IMR-90 (cell line): ENCODE measurements at regions not wholly inside any gene's neighbourhood (a gene's known extent, or its start where the extent isn't known, plus 50 kb on each side); places are given as distances from the start of the nearest gene placed in this dataset.
"Not testable (repeated sequence)": the region's sequence is repeated elsewhere in the genome, so short reads cannot be mapped to it uniquely, and the experiment has no call there.

Experiments used
- ATAC-seq: fragments of 200-7000 bp; cut with Tn5 transposase; 2 replicates; pipeline ENCODE4 v1.9.1; 2020; ENCODE audit warnings: low read depth, mild to moderate bottlenecking, moderate library complexity
- BruUV-seq: library from RNA; stranded (reverse); fragments of 400-500 nt; replicated peaks from 2 replicates; lab custom pipeline; 2021; lab: Mats Ljungman, UMichigan
- CTCF ChIA-PET: fragments of 300-600 bp; formaldehyde crosslinking; extraction: SDS; loops from one replicate; lab custom pipeline; 2021; ENCODE audit warnings: antibody characterized with exemption; lab: Yijun Ruan, JAX
- POLR2A ChIA-PET: fragments of 300-600 bp; sonication (Branson Sonifier 250); formaldehyde crosslinking; loops from one replicate; lab custom pipeline; 2022; ENCODE audit warnings: antibody characterized with exemption; ENCODE audit not compliant: unreplicated experiment; lab: Charles Lee
- DNase-seq: peaks from one replicate; pipeline ENCODE4 v3.0.0; 2013
- H2AFZ ChIP-seq: replicated peaks from 2 replicates; pipeline ENCODE3; 2013; ENCODE audit warnings: low read length, mild to moderate bottlenecking; ENCODE audit not compliant: poor library complexity
- H2AK5ac ChIP-seq: 2 replicates; pipeline ENCODE4 v1.6.1; 2013; ENCODE audit warnings: low read depth, low read length, inconsistent platforms
- H2AK9ac ChIP-seq: replicated peaks from 2 replicates; pipeline ENCODE3; 2013; ENCODE audit warnings: mild to moderate bottlenecking, low read depth, low read length, moderate library complexity; ENCODE audit not compliant: poor library complexity
- H2BK120ac ChIP-seq: 2 replicates; pipeline ENCODE4 v1.6.1; 2013; ENCODE audit warnings: low read depth, low read length, inconsistent platforms
- H2BK15ac ChIP-seq: 3 replicates; pipeline ENCODE4 v1.6.1; 2013; ENCODE audit warnings: low read depth, low read length, inconsistent platforms
- H2BK20ac ChIP-seq: 2 replicates; pipeline ENCODE4 v1.6.1; 2013; ENCODE audit warnings: low read depth, mild to moderate bottlenecking, inconsistent platforms, low read length, moderate library complexity
- H2BK5ac ChIP-seq: 2 replicates; pipeline ENCODE4 v1.6.1; 2013; ENCODE audit warnings: mild to moderate bottlenecking, low read depth, low read length, inconsistent platforms; ENCODE audit not compliant: poor library complexity, severe bottlenecking
- H3K14ac ChIP-seq: replicated peaks from 2 replicates; pipeline ENCODE4 v1.6.1; 2013; ENCODE audit warnings: low read depth, low read length, inconsistent platforms
- H3K18ac ChIP-seq: 2 replicates; pipeline ENCODE4 v1.6.1; 2013; ENCODE audit warnings: low read depth, low read length, control low read depth
- H3K23ac ChIP-seq: 2 replicates; pipeline ENCODE4 v1.6.1; 2013; ENCODE audit warnings: low read depth, low read length, inconsistent platforms
- H3K27ac ChIP-seq: 2 replicates; pipeline ENCODE4 v1.5.1; 2013; ENCODE audit warnings: mild to moderate bottlenecking, control low read depth, low read length; ENCODE audit not compliant: insufficient read depth
- H3K27me3 ChIP-seq: 2 replicates; pipeline ENCODE4 v1.6.1; 2013; ENCODE audit warnings: low read length; ENCODE audit not compliant: control insufficient read depth, insufficient read depth
- H3K36me3 ChIP-seq: 2 replicates; pipeline ENCODE4 v1.6.1; 2013; ENCODE audit warnings: low read length, mixed read lengths; ENCODE audit not compliant: control insufficient read depth, insufficient read depth
- H3K4ac ChIP-seq: 2 replicates; pipeline ENCODE4 v1.6.1; 2013; ENCODE audit warnings: low read depth, low read length, inconsistent platforms
- H3K4me1 ChIP-seq: 2 replicates; pipeline ENCODE4 v1.6.1; 2013; ENCODE audit warnings: low read length, mixed read lengths; ENCODE audit not compliant: control insufficient read depth, insufficient read depth
- H3K4me2 ChIP-seq: 2 replicates; pipeline ENCODE4 v1.6.1; 2013; ENCODE audit warnings: low read depth, mild to moderate bottlenecking, control low read depth, low read length, moderate library complexity
- H3K4me3 ChIP-seq: 2 replicates; pipeline ENCODE4 v1.5.1; 2013; ENCODE audit warnings: low read depth, mild to moderate bottlenecking, control low read depth, low read length, moderate library complexity; ENCODE audit not compliant: insufficient read depth
- H3K56ac ChIP-seq: 2 replicates; pipeline ENCODE4 v1.6.1; 2013; ENCODE audit warnings: low read length, inconsistent platforms; ENCODE audit not compliant: insufficient read depth; ENCODE audit errors: extremely low read depth
- H3K79me1 ChIP-seq, 2 experiments: 2 replicates each; pipeline ENCODE4 v1.6.1; 2013; ENCODE audit warnings: low read length in 2 of 2, inconsistent platforms in 1 of 2, low read depth in 1 of 2
- H3K9ac ChIP-seq: 2 replicates; pipeline ENCODE4 v1.6.1; 2013; ENCODE audit warnings: low read depth, low read length, control low read depth
- H3K9me1 ChIP-seq: 2 replicates; pipeline ENCODE4 v1.6.1; 2013; ENCODE audit warnings: low read length, inconsistent platforms; ENCODE audit not compliant: insufficient read depth
- H3K9me3 ChIP-seq: 2 replicates; pipeline ENCODE4 v1.6.1; 2013; ENCODE audit warnings: low read length; ENCODE audit not compliant: control insufficient read depth, insufficient read depth
- H4K20me1 ChIP-seq: 2 replicates; pipeline ENCODE4 v1.6.1; 2013; ENCODE audit warnings: low read length, inconsistent platforms; ENCODE audit not compliant: insufficient read depth
- H4K5ac ChIP-seq: 2 replicates; pipeline ENCODE4 v1.6.1; 2013; ENCODE audit warnings: mild to moderate bottlenecking, low read depth, low read length, control low read depth
- H4K8ac ChIP-seq, 2 experiments: 2 replicates each; pipeline ENCODE4 v1.6.1; 2013; ENCODE audit warnings: low read depth in 2 of 2, low read length in 2 of 2, control low read depth in 1 of 2, inconsistent platforms in 1 of 2
- H4K91ac ChIP-seq: 2 replicates; pipeline ENCODE4 v1.6.1; 2013; ENCODE audit warnings: low read depth, low read length, inconsistent platforms; ENCODE audit not compliant: insufficient read depth
- CEBPB ChIP-seq: IDR thresholded peaks from 2 replicates; pipeline ENCODE4 v1.6.1; 2012; ENCODE audit warnings: low read depth, low read length, improper control_type of control experiment
- WGBS, 2 experiments: methylation state at CpG; one replicate each; pipeline versions ENCODE4 v1.1.5 to v1.1.7; 2013; ENCODE audit warnings: missing lambda C conversion rate in 2 of 2; ENCODE audit not compliant: insufficient read length in 1 of 2; ENCODE audit errors: extremely low coverage in 2 of 2; 5-methylcytosine and 5-hydroxymethylcytosine counted together
- dilution Hi-C: fragments of 300-500 bp; cut with HindIII; formaldehyde crosslinking; loops from one replicate; pipeline ENCODE4 v1.14.3; 2018; ENCODE audit warnings: low sequenced_read_pairs; ENCODE audit not compliant: unreplicated experiment
- in situ Hi-C: fragments of 300-500 bp; cut with MboI; formaldehyde crosslinking; loops from 3 replicates; pipeline ENCODE4 v1.14.3; 2019; ENCODE audit warnings: low sequenced_read_pairs, inconsistent platforms, mixed read lengths
- intact Hi-C: fragments of 100-400 bp; cut with micrococcal nuclease; formaldehyde crosslinking; loops from 2 replicates; pipeline ENCODE4 v1.10.0; 2022

DNA sequence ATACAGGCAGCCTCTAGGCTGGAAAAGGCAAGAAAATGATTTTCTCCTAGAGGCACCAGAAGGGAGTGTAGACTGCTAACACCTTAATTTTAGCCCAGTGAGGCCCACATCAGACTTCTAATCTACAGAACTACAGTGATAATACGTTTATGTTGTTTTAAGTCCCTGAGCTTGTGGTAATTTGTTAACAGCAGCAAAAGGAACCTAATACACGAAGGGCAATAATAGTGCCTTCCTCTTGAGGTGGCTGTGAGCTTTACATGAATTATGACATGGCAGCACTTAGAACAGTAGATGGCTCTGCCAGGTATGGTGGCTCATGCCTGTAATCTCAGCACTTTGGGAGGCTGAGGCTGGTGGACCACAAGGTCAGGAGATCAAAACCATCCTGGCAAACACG, 118.8 kb downstream of the ZNF664 start:
- H3K14ac ChIP-seq: no peak overlapping the region
- dilution Hi-C loops: no loop called here
- no peak overlapping the region for H4K91ac ChIP-seq
- H3K9me3 ChIP-seq: no peaks in the 10 kb centered on the region
- H3K27ac ChIP-seq: no peak overlapping the region
- WGBS, 2 experiments: 50% methylated on average over 1 of the region's 3 CpGs; no CpG with 5 or more reads in 1 of the 2 experiments
- CTCF ChIA-PET: no interaction called here
- no peak overlapping the region for H3K4me3 ChIP-seq
- no peak overlapping the region for H3K23ac ChIP-seq
- H3K9ac ChIP-seq: no peak overlapping the region
- H4K8ac ChIP-seq: no peak overlapping the region
- H2BK20ac ChIP-seq: no peak overlapping the region
- peaks cover 10% of the 10 kb centered on the region for H3K27me3 ChIP-seq
- no peaks in the 10 kb centered on the region for H4K20me1 ChIP-seq
- H2BK15ac ChIP-seq: no peak overlapping the region
- BruUV-seq: no TSS peak
- ATAC-seq (no peak), DNase-seq (no peak)
- H2AFZ ChIP-seq: no peak overlapping the region
- H4K5ac ChIP-seq: no peak overlapping the region
- no peak overlapping the region for H2AK9ac ChIP-seq
- no peak overlapping the region for H3K4me2 ChIP-seq
- POLR2A ChIA-PET: no interaction called here
- in situ Hi-C loops: no loop called here
- no peaks in the 10 kb centered on the region; the same call in 1 of the 2 replicates for H3K4me1 ChIP-seq
- TF ChIP-seq CEBPB: no peak
- no peaks in the 10 kb centered on the region for H3K79me1 ChIP-seq
- H3K9me1 ChIP-seq: no peaks in the 10 kb centered on the region; the same call in 1 of the 2 replicates
- no peak overlapping the region for H2BK120ac ChIP-seq
- H3K4ac ChIP-seq: no peak overlapping the region
- no peak overlapping the region for H2AK5ac ChIP-seq
- intact Hi-C loops: no loop called here
- no peak overlapping the region for H2BK5ac ChIP-seq
- no peaks in the 10 kb centered on the region for H3K36me3 ChIP-seq
- H3K18ac ChIP-seq: no peak overlapping the region
- no peak overlapping the region for H3K56ac ChIP-seq

DNA sequence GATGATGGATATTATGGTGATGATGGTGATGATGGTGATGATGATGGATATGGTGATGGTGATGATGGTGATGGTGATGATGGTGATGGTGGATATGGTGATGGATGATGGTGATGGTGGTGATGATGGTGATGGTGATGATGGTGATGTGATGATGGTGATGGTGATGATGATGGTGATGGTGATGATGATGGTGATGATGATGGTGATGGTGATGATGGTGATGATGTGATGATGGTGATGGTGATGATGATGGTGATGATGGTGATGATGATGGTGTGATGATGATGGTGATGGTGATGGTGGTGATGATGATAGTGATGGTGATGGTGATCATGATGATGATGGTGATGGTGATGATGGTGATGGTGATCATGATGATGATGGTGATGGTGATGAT, 119.5 kb downstream of the ZNF664 start:
- H3K4me2 ChIP-seq, H3K4me3 ChIP-seq, H3K79me1 ChIP-seq, H3K36me3 ChIP-seq, BruUV-seq, H3K56ac ChIP-seq, H3K9me1 ChIP-seq, H4K91ac ChIP-seq, H4K8ac ChIP-seq, H2BK20ac ChIP-seq, H3K23ac ChIP-seq, H3K4me1 ChIP-seq, H2BK120ac ChIP-seq, H3K9ac ChIP-seq, H2AK9ac ChIP-seq, CTCF ChIA-PET, POLR2A ChIA-PET, H3K4ac ChIP-seq, dilution Hi-C loops, H3K14ac ChIP-seq, intact Hi-C loops, H2BK15ac ChIP-seq, H4K5ac ChIP-seq, H2AFZ ChIP-seq, H4K20me1 ChIP-seq, H2AK5ac ChIP-seq, ATAC-seq, DNase-seq, H3K27ac ChIP-seq, H3K18ac ChIP-seq, in situ Hi-C loops, H3K9me3 ChIP-seq: not testable (repeated sequence)
- peak overlapping the region; percentile 54 for H2BK5ac ChIP-seq
- H3K27me3 ChIP-seq: peaks cover 17% of the 10 kb centered on the region
